ENCODE measurements at regions not wholly inside any gene's neighbourhood (a gene's known extent, or its start where the extent isn't known, plus 50 kb on each side); places are given as distances from the start of the nearest gene placed in this dataset.

DNA sequence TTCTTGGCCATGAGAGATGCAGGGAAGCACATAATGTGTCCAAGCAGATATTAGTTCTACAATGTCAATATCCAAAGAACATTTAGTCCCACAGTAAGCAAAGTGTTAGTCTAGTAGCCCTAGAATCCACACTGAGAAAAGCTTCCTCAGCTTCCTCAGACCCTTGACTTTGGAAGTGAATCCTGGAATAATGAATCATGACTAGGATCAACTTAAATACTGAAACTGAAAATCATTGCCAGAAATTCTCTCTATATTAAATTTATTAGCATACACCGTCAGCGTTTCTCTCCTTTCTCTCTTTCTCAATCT, 356.9 kb upstream of the ACVR2A start:
- Mint-ChIP-seq H3K9me3 (ENCODE audit: unreplicated experiment) (no peaks in the 10 kb centered on the region), H3K36me3 (ENCODE audit: insufficient read depth, unreplicated experiment) (no peaks in the 10 kb centered on the region), H3K27ac (ENCODE audit: low read depth, unreplicated experiment) (no peak overlapping the region), H3K4me3 (ENCODE audit: unreplicated experiment) (no peak overlapping the region), H3K4me1 (ENCODE audit: insufficient read depth, unreplicated experiment) (no peaks in the 10 kb centered on the region), H3K27me3 (ENCODE audit: insufficient read depth, unreplicated experiment) (no peaks in the 10 kb centered on the region)
- no peak for DNase-seq (ENCODE audit: unreplicated experiment)
- POLR2A ChIA-PET, result no interaction called here
- CTCF ChIA-PET, result no interaction called here
- TF ChIP-seq, protein P1, sequence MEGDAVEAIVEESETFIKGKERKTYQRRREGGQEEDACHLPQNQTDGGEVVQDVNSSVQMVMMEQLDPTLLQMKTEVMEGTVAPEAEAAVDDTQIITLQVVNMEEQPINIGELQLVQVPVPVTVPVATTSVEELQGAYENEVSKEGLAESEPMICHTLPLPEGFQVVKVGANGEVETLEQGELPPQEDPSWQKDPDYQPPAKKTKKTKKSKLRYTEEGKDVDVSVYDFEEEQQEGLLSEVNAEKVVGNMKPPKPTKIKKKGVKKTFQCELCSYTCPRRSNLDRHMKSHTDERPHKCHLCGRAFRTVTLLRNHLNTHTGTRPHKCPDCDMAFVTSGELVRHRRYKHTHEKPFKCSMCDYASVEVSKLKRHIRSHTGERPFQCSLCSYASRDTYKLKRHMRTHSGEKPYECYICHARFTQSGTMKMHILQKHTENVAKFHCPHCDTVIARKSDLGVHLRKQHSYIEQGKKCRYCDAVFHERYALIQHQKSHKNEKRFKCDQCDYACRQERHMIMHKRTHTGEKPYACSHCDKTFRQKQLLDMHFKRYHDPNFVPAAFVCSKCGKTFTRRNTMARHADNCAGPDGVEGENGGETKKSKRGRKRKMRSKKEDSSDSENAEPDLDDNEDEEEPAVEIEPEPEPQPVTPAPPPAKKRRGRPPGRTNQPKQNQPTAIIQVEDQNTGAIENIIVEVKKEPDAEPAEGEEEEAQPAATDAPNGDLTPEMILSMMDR (IDR thresholded peaks at IDR 0.05; ENCODE audit: unreplicated experiment), result no peak
- intact Hi-C loops (cut with micrococcal nuclease), result no loop called here
- no TSS peak for BruUV-seq (replicated peaks)

DNA sequence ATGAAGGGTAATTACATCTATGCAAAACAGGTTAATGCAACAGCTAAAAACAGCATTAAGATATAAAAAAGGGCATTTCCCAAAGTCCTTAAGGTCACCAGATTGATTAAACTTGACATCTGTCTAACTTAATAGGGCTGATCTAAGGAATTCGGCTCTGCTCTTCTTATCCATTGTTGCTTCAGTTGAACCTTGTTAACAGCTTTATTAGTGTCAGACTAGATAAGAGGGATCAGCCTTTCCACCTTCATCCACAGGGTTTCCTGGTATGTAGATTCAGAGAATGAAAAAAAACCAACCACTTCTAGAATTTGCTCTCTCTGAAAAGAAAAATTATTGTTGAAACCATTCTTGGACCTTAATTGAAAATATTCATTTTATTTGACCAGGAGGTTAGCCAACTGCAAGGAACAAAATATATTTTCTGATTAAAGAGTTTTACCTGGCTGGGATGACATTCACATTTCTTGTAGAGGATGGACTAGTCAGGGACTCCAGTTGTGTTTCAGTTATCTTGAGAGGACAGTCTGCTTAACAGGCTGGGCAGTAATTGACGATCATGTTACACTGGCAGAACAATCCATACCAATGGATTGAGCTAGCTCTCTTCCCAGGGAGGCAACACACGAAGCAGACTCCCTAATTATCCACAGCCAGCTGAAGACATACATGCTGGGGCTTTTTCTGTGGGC, 357.4 kb upstream of the ACVR2A start:
- TF ChIP-seq, protein P1 (IDR thresholded peaks at IDR 0.05; ENCODE audit: unreplicated experiment), result no peak
- no TSS peak for BruUV-seq (replicated peaks)
- Mint-ChIP-seq H3K4me1 (ENCODE audit: insufficient read depth, unreplicated experiment) (no peaks in the 10 kb centered on the region), H3K9me3 (ENCODE audit: unreplicated experiment) (no peaks in the 10 kb centered on the region), H3K27ac (ENCODE audit: low read depth, unreplicated experiment) (no peak overlapping the region), H3K4me3 (ENCODE audit: unreplicated experiment) (no peak overlapping the region), H3K36me3 (ENCODE audit: insufficient read depth, unreplicated experiment) (no peaks in the 10 kb centered on the region), H3K27me3 (ENCODE audit: insufficient read depth, unreplicated experiment) (no peaks in the 10 kb centered on the region)
- DNase-seq (ENCODE audit: unreplicated experiment), result no peak
- ChIA-PET CTCF (no interaction called here), POLR2A (interaction anchor here (0.6 kb wide), 2 partner anchors 8 to 59 kb away, joined by 3 read pairs; no protein-coding TSS in a partner anchor)
- intact Hi-C loops (cut with micrococcal nuclease), result no loop called here

DNA sequence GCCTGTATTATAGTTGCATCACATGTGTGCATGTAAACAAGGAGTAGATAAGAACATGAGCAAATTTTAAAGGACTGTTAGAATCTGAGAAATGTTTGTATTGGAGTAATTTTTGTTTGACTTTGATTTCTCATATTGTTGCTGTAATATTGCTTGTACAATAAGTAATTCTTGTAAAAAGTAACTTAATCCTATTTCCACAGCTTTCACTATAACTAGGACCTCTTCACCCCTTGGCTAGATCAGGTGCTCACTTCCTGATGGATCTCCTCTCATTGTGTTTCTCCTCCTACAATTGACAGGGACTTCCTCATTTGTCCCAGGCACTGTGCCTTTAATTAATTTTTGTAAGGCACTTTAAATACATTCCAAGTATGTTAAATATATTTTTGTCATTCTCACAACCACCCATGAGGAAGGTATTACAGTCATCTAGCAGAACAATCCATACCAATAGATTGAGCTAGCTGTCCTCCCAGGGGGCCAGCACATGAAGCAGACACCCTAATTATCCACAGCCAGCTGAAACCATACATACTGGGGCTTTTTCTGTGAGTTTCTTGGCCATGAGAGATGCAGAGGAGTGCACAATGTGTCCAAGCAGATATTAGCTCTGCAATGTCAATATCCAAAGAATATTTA, 359.5 kb upstream of the ACVR2A start:
- no peak overlapping the region for H3K4me3 Mint-ChIP-seq (ENCODE audit: unreplicated experiment)
- H3K27me3 Mint-ChIP-seq (ENCODE audit: insufficient read depth, unreplicated experiment), result no peaks in the 10 kb centered on the region
- no peak for DNase-seq (ENCODE audit: unreplicated experiment)
- no TSS peak for BruUV-seq (replicated peaks)
- intact Hi-C loops (cut with micrococcal nuclease), result no loop called here
- no peak overlapping the region for H3K27ac Mint-ChIP-seq (ENCODE audit: low read depth, unreplicated experiment)
- ChIA-PET CTCF (no interaction called here), POLR2A (no interaction called here)
- no peaks in the 10 kb centered on the region for H3K36me3 Mint-ChIP-seq (ENCODE audit: insufficient read depth, unreplicated experiment)
- TF ChIP-seq, protein P1 (IDR thresholded peaks at IDR 0.05; ENCODE audit: unreplicated experiment), result no peak
- H3K9me3 Mint-ChIP-seq (ENCODE audit: unreplicated experiment), result no peaks in the 10 kb centered on the region
- H3K4me1 Mint-ChIP-seq (ENCODE audit: insufficient read depth, unreplicated experiment), result no peaks in the 10 kb centered on the region

DNA sequence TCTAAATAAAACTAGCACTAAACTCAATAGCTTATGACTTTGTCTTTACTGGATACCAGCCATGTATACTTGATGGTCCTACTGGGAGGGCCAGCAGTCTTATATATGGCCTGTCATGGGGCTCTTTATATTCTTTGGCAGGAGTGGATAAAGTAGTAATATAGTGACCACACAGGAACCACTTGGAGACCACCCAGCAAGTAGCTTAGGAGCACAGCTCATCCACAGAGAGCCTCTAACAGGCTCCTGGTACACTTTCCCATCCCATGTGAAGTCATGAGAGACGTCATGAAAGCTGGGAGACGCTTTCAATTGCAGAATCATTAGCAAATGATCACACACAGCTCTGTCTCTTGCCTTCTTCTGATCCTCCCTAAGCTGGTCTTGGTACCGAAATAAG, 360.9 kb upstream of the ACVR2A start:
- no peak for DNase-seq (ENCODE audit: unreplicated experiment)
- H3K4me3 Mint-ChIP-seq (ENCODE audit: unreplicated experiment), result no peak overlapping the region
- no peaks in the 10 kb centered on the region for H3K36me3 Mint-ChIP-seq (ENCODE audit: insufficient read depth, unreplicated experiment)
- CTCF ChIA-PET, result interaction anchor here (0.5 kb wide), 1 partner anchor 14 kb away, joined by 3 read pairs; no protein-coding TSS in a partner anchor
- H3K27me3 Mint-ChIP-seq (ENCODE audit: insufficient read depth, unreplicated experiment), result no peaks in the 10 kb centered on the region
- no TSS peak for BruUV-seq (replicated peaks)
- no peaks in the 10 kb centered on the region for H3K9me3 Mint-ChIP-seq (ENCODE audit: unreplicated experiment)
- H3K4me1 Mint-ChIP-seq (ENCODE audit: insufficient read depth, unreplicated experiment), result no peaks in the 10 kb centered on the region
- no peak overlapping the region for H3K27ac Mint-ChIP-seq (ENCODE audit: low read depth, unreplicated experiment)
- intact Hi-C loops (cut with micrococcal nuclease), result no loop called here
- TF ChIP-seq, protein P1 (IDR thresholded peaks at IDR 0.05; ENCODE audit: unreplicated experiment), result no peak
- POLR2A ChIA-PET, result no interaction called here

All from MCF 10A (cell line).